ENCODE measurements at regions not wholly inside any gene's neighbourhood (a gene's known extent, or its start where the extent isn't known, plus 50 kb on each side); places are given as distances from the start of the nearest gene placed in this dataset.
A peak's percentile ranks its signal among the peaks of the same experiment; 100 is the strongest.

- H3K27me3 Mint-ChIP-seq (ENCODE audit: unreplicated experiment): no peaks in the 10 kb centered on the region
- H3K4me3 Mint-ChIP-seq (ENCODE audit: unreplicated experiment): no peak overlapping the region
- no peak for DNase-seq (ENCODE audit: extremely low spot score, unreplicated experiment)
- peak overlapping the region; percentile 34 for H3K27ac Mint-ChIP-seq (ENCODE audit: unreplicated experiment)
- H3K9me3 Mint-ChIP-seq (ENCODE audit: unreplicated experiment): peaks cover 4% of the 10 kb centered on the region
- peaks cover 44% of the 10 kb centered on the region for H3K4me1 Mint-ChIP-seq (ENCODE audit: unreplicated experiment)
- no peaks in the 10 kb centered on the region for H3K36me3 Mint-ChIP-seq (ENCODE audit: unreplicated experiment)
- no peak for TF ChIP-seq CTCF (IDR thresholded peaks at IDR 0.05)
These were observed 91.5 kb upstream of the MEF2A start for GRCh38 chr15:99473981-99474906.

GRCh38 chr15:99474909-99475753, 90.7 kb upstream of the MEF2A start:
- Mint-ChIP-seq H3K27me3 (ENCODE audit: unreplicated experiment) (no peaks in the 10 kb centered on the region), H3K27ac (ENCODE audit: unreplicated experiment) (peak overlapping the region; percentile 47), H3K9me3 (ENCODE audit: unreplicated experiment) (peaks cover 4% of the 10 kb centered on the region), H3K4me1 (ENCODE audit: unreplicated experiment) (peaks cover 44% of the 10 kb centered on the region), H3K36me3 (ENCODE audit: unreplicated experiment) (no peaks in the 10 kb centered on the region), H3K4me3 (ENCODE audit: unreplicated experiment) (no peak overlapping the region)
- no peak for TF ChIP-seq CTCF (IDR thresholded peaks at IDR 0.05)
- no peak for DNase-seq (ENCODE audit: extremely low spot score, unreplicated experiment)

GRCh38 chr15:99475754-99476412, 89.9 kb upstream of the MEF2A start:
- DNase-seq (ENCODE audit: extremely low spot score, unreplicated experiment): no peak
- Mint-ChIP-seq H3K27ac (ENCODE audit: unreplicated experiment) (peak overlapping the region; percentile 92), H3K4me3 (ENCODE audit: unreplicated experiment) (peak overlapping the region; percentile 47), H3K4me1 (ENCODE audit: unreplicated experiment) (peaks cover 48% of the 10 kb centered on the region), H3K9me3 (ENCODE audit: unreplicated experiment) (no peaks in the 10 kb centered on the region), H3K27me3 (ENCODE audit: unreplicated experiment) (no peaks in the 10 kb centered on the region), H3K36me3 (ENCODE audit: unreplicated experiment) (peaks cover 4% of the 10 kb centered on the region)
- TF ChIP-seq CTCF (IDR thresholded peaks at IDR 0.05): no peak

- Mint-ChIP-seq H3K9me3 (ENCODE audit: unreplicated experiment) (no peaks in the 10 kb centered on the region), H3K27ac (ENCODE audit: unreplicated experiment) (peak overlapping the region; percentile 92), H3K4me1 (ENCODE audit: unreplicated experiment) (peaks cover 55% of the 10 kb centered on the region), H3K4me3 (ENCODE audit: unreplicated experiment) (peak overlapping the region; percentile 47), H3K36me3 (ENCODE audit: unreplicated experiment) (peaks cover 5% of the 10 kb centered on the region), H3K27me3 (ENCODE audit: unreplicated experiment) (no peaks in the 10 kb centered on the region)
- DNase-seq (ENCODE audit: extremely low spot score, unreplicated experiment): no peak
- TF ChIP-seq CTCF (IDR thresholded peaks at IDR 0.05): no peak
These were observed 89.2 kb upstream of the MEF2A start for GRCh38 chr15:99476413-99477222.

All from osteocyte (in vitro differentiated cells).